ENCODE measurements at regions not wholly inside any gene's neighbourhood (a gene's known extent, or its start where the extent isn't known, plus 50 kb on each side); places are given as distances from the start of the nearest gene placed in this dataset.

- H3K4me2 ChIP-seq (ENCODE audit: low read length) = no peak overlapping the region
- no peaks in the 10 kb centered on the region for H3K4me1 ChIP-seq (ENCODE audit: insufficient read depth, low read length, severe bottlenecking)
- no peaks in the 10 kb centered on the region for H3K79me2 ChIP-seq (ENCODE audit: insufficient read depth, low read length)
- no peaks in the 10 kb centered on the region for H3K9me2 ChIP-seq (ENCODE audit: low read depth, low read length)
- H3F3A ChIP-seq (ENCODE audit: insufficient read depth, low read length) = no peaks in the 10 kb centered on the region
- no peak overlapping the region for H3K27ac ChIP-seq (ENCODE audit: low read depth, low read length, poor library complexity, severe bottlenecking)
- H3K9ac ChIP-seq (ENCODE audit: low read length) = no peak overlapping the region
- H2AFZ ChIP-seq (ENCODE audit: low read length) = no peak overlapping the region
- no peak overlapping the region for H3K4me3 ChIP-seq (ENCODE audit: low read depth, low read length, poor library complexity, severe bottlenecking)
- TF ChIP-seq EZH2 (IDR thresholded peaks at IDR 0.05; ENCODE audit: borderline replicate concordance, low read length) (no peak), CTCF (IDR thresholded peaks at IDR 0.05; ENCODE audit: low read length) (no peak)
- no peaks in the 10 kb centered on the region for H3K9me3 ChIP-seq (ENCODE audit: low read length)
- H3K27me3 ChIP-seq (ENCODE audit: insufficient read depth, low read length) = no peaks in the 10 kb centered on the region
- H3K36me3 ChIP-seq (ENCODE audit: insufficient read depth, low read length) = no peaks in the 10 kb centered on the region
- H4K20me1 ChIP-seq (ENCODE audit: insufficient read depth, low read length) = no peaks in the 10 kb centered on the region
Measured at GRCh38 chr9:31253800-31254762, 1130.4 kb upstream of the ACO1 start.

- H3K79me2 ChIP-seq (ENCODE audit: insufficient read depth, low read length) = no peaks in the 10 kb centered on the region
- H3K4me2 ChIP-seq (ENCODE audit: low read length) = no peak overlapping the region
- TF ChIP-seq EZH2 (IDR thresholded peaks at IDR 0.05; ENCODE audit: borderline replicate concordance, low read length) (no peak), CTCF (IDR thresholded peaks at IDR 0.05; ENCODE audit: low read length) (no peak)
- H3K4me1 ChIP-seq (ENCODE audit: insufficient read depth, low read length, severe bottlenecking) = peaks cover 6% of the 10 kb centered on the region
- no peaks in the 10 kb centered on the region for H3F3A ChIP-seq (ENCODE audit: insufficient read depth, low read length)
- H3K9me3 ChIP-seq (ENCODE audit: low read length) = no peaks in the 10 kb centered on the region
- H4K20me1 ChIP-seq (ENCODE audit: insufficient read depth, low read length) = no peaks in the 10 kb centered on the region
- no peaks in the 10 kb centered on the region for H3K27me3 ChIP-seq (ENCODE audit: insufficient read depth, low read length)
- H3K27ac ChIP-seq (ENCODE audit: low read depth, low read length, poor library complexity, severe bottlenecking) = no peak overlapping the region
- no peaks in the 10 kb centered on the region for H3K9me2 ChIP-seq (ENCODE audit: low read depth, low read length)
- H3K36me3 ChIP-seq (ENCODE audit: insufficient read depth, low read length) = no peaks in the 10 kb centered on the region
- H3K9ac ChIP-seq (ENCODE audit: low read length) = no peak overlapping the region
- no peak overlapping the region for H2AFZ ChIP-seq (ENCODE audit: low read length)
- no peak overlapping the region for H3K4me3 ChIP-seq (ENCODE audit: low read depth, low read length, poor library complexity, severe bottlenecking)
Measured at GRCh38 chr9:31255211-31255610, 1129.2 kb upstream of the ACO1 start.

- Histone ChIP-seq H3K27me3 (ENCODE audit: insufficient read depth, low read length) (no peaks in the 10 kb centered on the region), H3K27ac (ENCODE audit: low read depth, low read length, poor library complexity, severe bottlenecking) (no peak overlapping the region)
Measured at GRCh38 chr9:31259824-31260223, 1124.6 kb upstream of the ACO1 start.

More at GRCh38 chr9:31259824-31260223, 1124.6 kb upstream of the ACO1 start:
- H3K4me2 ChIP-seq (ENCODE audit: low read length) = peak overlapping the region; percentile 2; the same call in 1 of the 2 replicates
- H3K4me1 ChIP-seq (ENCODE audit: insufficient read depth, low read length, severe bottlenecking) = peaks cover 11% of the 10 kb centered on the region
- H3K4me3 ChIP-seq (ENCODE audit: low read depth, low read length, poor library complexity, severe bottlenecking) = no peak overlapping the region
- no peak overlapping the region for H3K9ac ChIP-seq (ENCODE audit: low read length)
- TF ChIP-seq EZH2 (IDR thresholded peaks at IDR 0.05; ENCODE audit: borderline replicate concordance, low read length) (no peak), CTCF (IDR thresholded peaks at IDR 0.05; ENCODE audit: low read length) (no peak)
- H2AFZ ChIP-seq (ENCODE audit: low read length) = peak overlapping the region; percentile 48; the same call in 1 of the 2 replicates
- H3K9me3 ChIP-seq (ENCODE audit: low read length) = no peaks in the 10 kb centered on the region
- H3K36me3 ChIP-seq (ENCODE audit: insufficient read depth, low read length) = no peaks in the 10 kb centered on the region
- H4K20me1 ChIP-seq (ENCODE audit: insufficient read depth, low read length) = no peaks in the 10 kb centered on the region
- no peaks in the 10 kb centered on the region for H3F3A ChIP-seq (ENCODE audit: insufficient read depth, low read length)
- no peaks in the 10 kb centered on the region for H3K79me2 ChIP-seq (ENCODE audit: insufficient read depth, low read length)
- no peaks in the 10 kb centered on the region for H3K9me2 ChIP-seq (ENCODE audit: low read depth, low read length)
